ENCODE measurements at regions not wholly inside any gene's neighbourhood (a gene's known extent, or its start where the extent isn't known, plus 50 kb on each side); places are given as distances from the start of the nearest gene placed in this dataset.

- no peak for TF ChIP-seq PAX5 (IDR thresholded peaks at IDR 0.05; ENCODE audit: insufficient read depth, low read length, severe bottlenecking)
- TF ChIP-seq POLR2AphosphoS5 (IDR thresholded peaks at IDR 0.05; ENCODE audit: low read depth, low read length) = no peak
- no peak for TF ChIP-seq POLR2A (IDR thresholded peaks at IDR 0.05; ENCODE audit: low read depth, low read length)
- no peak for TF ChIP-seq SPI1 (IDR thresholded peaks at IDR 0.05; ENCODE audit: low read depth, low read length)
- TF ChIP-seq TAF1 (IDR thresholded peaks at IDR 0.05; ENCODE audit: low read depth, low read length) = no peak
Measured at GRCh38 chr14:105636935-105637334, 110.6 kb downstream of the TMEM121 start.
